C4-2B (cell line): ENCODE measurements at regions not wholly inside any gene's neighbourhood (a gene's known extent, or its start where the extent isn't known, plus 50 kb on each side); places are given as distances from the start of the nearest gene placed in this dataset.

Experiments
- ZFX ChIP-seq: fragments of 450-650 bp; IDR thresholded peaks from 2 replicates; pipeline ENCODE4 v1.6.1; 2017
- TF ChIP-seq, protein P1 (sequence below): fragments of 450-650 bp; conservative IDR thresholded peaks from 2 replicates; pipeline ENCODE4 v1.5.1; 2017; ENCODE audit warnings: mild to moderate bottlenecking

DNA sequence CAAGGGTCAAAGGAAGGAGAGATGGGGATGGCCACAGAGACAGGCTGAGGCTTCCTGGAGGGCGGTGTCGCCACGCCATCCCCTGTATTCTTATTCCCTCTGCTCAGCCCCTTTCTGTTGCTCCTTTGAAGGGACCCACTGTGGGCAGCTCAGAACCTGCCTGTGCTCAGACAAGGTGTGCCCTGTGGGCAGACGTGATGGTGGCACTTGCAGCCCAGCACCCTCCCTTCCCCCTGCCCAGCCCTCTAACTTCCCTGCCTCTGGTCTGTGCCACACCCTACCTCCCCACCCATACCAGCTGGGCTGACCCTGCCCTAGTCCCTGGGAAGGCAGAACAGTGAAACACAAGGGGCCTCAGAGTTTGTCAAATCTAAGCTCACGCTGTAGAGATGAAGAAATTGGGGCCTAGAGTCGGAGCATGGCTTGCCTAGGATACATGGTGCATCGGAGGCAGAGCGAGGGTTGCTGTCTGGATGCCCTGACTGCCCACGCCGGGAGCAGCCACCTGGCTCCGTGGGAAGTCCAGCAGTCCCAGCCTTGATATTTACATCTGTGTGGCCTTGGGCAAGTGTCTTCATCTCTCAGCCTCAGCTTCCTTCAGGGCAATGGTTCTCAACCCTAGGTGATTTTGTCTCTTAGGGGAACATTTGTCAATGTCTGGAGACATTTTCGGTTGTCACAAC lies 68.6 kb upstream of the RUNX3 start:
- TF ChIP-seq, protein P1, sequence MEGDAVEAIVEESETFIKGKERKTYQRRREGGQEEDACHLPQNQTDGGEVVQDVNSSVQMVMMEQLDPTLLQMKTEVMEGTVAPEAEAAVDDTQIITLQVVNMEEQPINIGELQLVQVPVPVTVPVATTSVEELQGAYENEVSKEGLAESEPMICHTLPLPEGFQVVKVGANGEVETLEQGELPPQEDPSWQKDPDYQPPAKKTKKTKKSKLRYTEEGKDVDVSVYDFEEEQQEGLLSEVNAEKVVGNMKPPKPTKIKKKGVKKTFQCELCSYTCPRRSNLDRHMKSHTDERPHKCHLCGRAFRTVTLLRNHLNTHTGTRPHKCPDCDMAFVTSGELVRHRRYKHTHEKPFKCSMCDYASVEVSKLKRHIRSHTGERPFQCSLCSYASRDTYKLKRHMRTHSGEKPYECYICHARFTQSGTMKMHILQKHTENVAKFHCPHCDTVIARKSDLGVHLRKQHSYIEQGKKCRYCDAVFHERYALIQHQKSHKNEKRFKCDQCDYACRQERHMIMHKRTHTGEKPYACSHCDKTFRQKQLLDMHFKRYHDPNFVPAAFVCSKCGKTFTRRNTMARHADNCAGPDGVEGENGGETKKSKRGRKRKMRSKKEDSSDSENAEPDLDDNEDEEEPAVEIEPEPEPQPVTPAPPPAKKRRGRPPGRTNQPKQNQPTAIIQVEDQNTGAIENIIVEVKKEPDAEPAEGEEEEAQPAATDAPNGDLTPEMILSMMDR, result no peak
- no peak for TF ChIP-seq ZFX
